Transverse colon (tissue), 4 donors: ENCODE measurements at regions not wholly inside any gene's neighbourhood (a gene's known extent, or its start where the extent isn't known, plus 50 kb on each side); places are given as distances from the start of the nearest gene placed in this dataset.

Source experiments
- DNase-seq: peaks from one replicate; pipeline ENCODE4 v3.0.0-alpha.2; 2019
- H3K27ac ChIP-seq, 4 donors: fragments of 200-600 bp; sonication (generic); 2 replicates each; pipeline ENCODE4 v1.5.1; 2016 to 2018; ENCODE audit warnings: inconsistent platforms in 4 of 4
- H3K27me3 ChIP-seq: fragments of 200-600 bp; sonication (generic); 2 replicates; pipeline ENCODE4 v1.5.1; 2017; ENCODE audit warnings: inconsistent platforms
- H3K36me3 ChIP-seq, 4 donors: fragments of 200-600 bp; sonication (generic); 2 replicates each; pipeline ENCODE4 v1.5.1; 2017 to 2019; ENCODE audit warnings: inconsistent platforms in 4 of 4
- H3K4me1 ChIP-seq, 4 donors: fragments of 200-600 bp; sonication (generic); 2 replicates each; pipeline ENCODE4 v1.5.1; 2017 to 2020; ENCODE audit warnings: inconsistent platforms in 4 of 4
- H3K4me3 ChIP-seq, 4 donors: fragments of 200-600 bp; sonication (generic); 1 replicate in 1 of 4; 2 replicates in 3 of 4; pipeline versions ENCODE4 v1.5.1 to v1.6.1; 2017 to 2019; ENCODE audit warnings: inconsistent platforms in 4 of 4
- H3K9me3 ChIP-seq, 2 donors: fragments of 200-600 bp; sonication (generic); 2 replicates each; pipeline ENCODE4 v1.5.1; 2017 to 2019; ENCODE audit warnings: inconsistent platforms in 2 of 2
- EP300 ChIP-seq: sonication (generic); formaldehyde crosslinking; IDR thresholded peaks from one replicate; pipeline ENCODE4 v1.6.1; 2017; ENCODE audit warnings: antibody characterized with exemption, low read depth
- POLR2A ChIP-seq: fragments of 450-650 bp; IDR thresholded peaks from one replicate; pipeline ENCODE4 v1.6.1; 2016; ENCODE audit warnings: antibody characterized with exemption, mild to moderate bottlenecking, moderate library complexity
- POLR2AphosphoS5 ChIP-seq, 3 donors: sonication (generic); formaldehyde crosslinking; IDR thresholded peaks; one replicate each; pipeline ENCODE4 v1.6.1; 2016; ENCODE audit warnings: antibody characterized with exemption in 3 of 3
- WGBS, 2 donors: methylation state at CpG; one replicate each; pipeline ENCODE4 v1.1.5; 2018; ENCODE audit warnings: low coverage in 1 of 2; 5-methylcytosine and 5-hydroxymethylcytosine counted together
- in situ Hi-C, 4 donors: fragments of 200-750 bp; cut with MboI; loops; one replicate each; pipeline versions ENCODE4 v1.15.0 to v1.15.1; 2017; ENCODE audit warnings: low sequenced_read_pairs in 3 of 4, low pct_ligation_motif_present in 1 of 4, low pct_unique_long_range_greater_than_20kb in 1 of 4
- intact Hi-C: fragments of 100-400 bp; cut with DNase I; formaldehyde crosslinking; loops from one replicate; pipeline ENCODE4 v1.15.1; 2023; ENCODE audit warnings: low total_unique reads
- TF ChIP-seq, protein P1 (sequence below), 5 experiments: fragments of 200-600 bp in 3 of 5; fragments of 450-650 bp in 2 of 5; sonication (generic) in 3 of 5; IDR thresholded peaks; 1 replicate in 2 of 5; 2 replicates in 3 of 5; pipeline ENCODE4 v1.5.1; 2016 to 2017; ENCODE audit warnings: antibody characterized with exemption in 5 of 5, inconsistent platforms in 3 of 5, mild to moderate bottlenecking in 2 of 5, moderate library complexity in 1 of 5

DNA sequence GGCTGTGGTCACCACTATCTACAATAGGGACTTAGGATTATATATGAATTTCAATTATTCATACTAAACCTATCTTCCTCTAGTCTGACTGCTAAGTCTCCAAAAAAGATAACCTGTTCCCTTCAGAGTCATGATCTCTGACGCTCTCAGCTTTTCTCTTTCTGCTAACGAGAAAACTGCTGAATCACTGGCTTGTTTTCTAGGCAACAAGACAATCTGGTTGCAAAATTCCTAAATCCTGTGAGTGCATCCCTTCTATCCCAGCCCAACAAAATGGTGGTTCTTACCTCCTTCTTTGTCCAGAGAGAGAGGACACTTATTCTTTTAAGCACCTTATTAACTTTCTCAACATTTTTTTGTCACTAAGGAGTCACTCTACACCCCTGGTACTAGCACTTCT is 312.3 kb upstream of the PKDCC start:
- Histone ChIP-seq H3K9me3 (no peaks in the 10 kb centered on the region), H3K27ac (no peak overlapping the region), H3K27me3 (no peaks in the 10 kb centered on the region), H3K4me3 (no peak overlapping the region), H3K4me1 (no peaks in the 10 kb centered on the region), H3K36me3 (no peaks in the 10 kb centered on the region)
- TF ChIP-seq EP300 (no peak), POLR2AphosphoS5 (IDR thresholded peaks at IDR 0.05) (no peak), POLR2A (no peak)
- TF ChIP-seq, protein P1, sequence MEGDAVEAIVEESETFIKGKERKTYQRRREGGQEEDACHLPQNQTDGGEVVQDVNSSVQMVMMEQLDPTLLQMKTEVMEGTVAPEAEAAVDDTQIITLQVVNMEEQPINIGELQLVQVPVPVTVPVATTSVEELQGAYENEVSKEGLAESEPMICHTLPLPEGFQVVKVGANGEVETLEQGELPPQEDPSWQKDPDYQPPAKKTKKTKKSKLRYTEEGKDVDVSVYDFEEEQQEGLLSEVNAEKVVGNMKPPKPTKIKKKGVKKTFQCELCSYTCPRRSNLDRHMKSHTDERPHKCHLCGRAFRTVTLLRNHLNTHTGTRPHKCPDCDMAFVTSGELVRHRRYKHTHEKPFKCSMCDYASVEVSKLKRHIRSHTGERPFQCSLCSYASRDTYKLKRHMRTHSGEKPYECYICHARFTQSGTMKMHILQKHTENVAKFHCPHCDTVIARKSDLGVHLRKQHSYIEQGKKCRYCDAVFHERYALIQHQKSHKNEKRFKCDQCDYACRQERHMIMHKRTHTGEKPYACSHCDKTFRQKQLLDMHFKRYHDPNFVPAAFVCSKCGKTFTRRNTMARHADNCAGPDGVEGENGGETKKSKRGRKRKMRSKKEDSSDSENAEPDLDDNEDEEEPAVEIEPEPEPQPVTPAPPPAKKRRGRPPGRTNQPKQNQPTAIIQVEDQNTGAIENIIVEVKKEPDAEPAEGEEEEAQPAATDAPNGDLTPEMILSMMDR (IDR thresholded peaks at IDR 0.05) = no peak
- intact Hi-C loops (no loop called here), in situ Hi-C loops (no loop called here)
- 76 to 83% methylated on average over 2 of the region's 2 CpGs for WGBS, 2 donors
- no peak for DNase-seq

DNA sequence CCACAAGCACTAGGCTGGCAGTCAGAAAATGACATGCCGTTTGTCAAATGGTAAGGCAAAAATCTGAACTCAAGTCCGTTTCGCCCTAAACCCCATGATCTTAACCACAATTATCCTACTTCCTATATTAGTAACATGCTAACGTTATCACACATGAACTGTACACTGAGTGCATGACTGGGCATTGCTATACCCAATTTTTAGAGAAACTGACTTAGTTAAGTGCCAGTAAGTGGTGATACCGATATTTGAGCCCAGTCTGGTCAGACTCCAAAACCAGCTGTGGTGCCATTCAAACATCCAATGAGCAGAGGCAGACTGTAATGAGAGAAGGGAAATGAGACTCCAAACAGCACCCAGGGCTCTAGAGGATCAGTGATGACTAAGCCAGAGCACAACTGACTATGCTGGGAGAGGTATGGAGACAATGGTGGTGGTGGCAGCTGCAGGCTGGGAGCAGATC is 311.7 kb upstream of the PKDCC start:
- H3K27ac ChIP-seq = no peak overlapping the region
- in situ Hi-C loops (no loop called here), intact Hi-C loops (no loop called here)
- no peaks in the 10 kb centered on the region for H3K27me3 ChIP-seq
- H3K36me3 ChIP-seq = no peaks in the 10 kb centered on the region
- no peaks in the 10 kb centered on the region for H3K4me1 ChIP-seq
- no peak for DNase-seq
- WGBS, 2 donors = 62 to 77% methylated on average over 5 of the region's 5 CpGs
- no peaks in the 10 kb centered on the region for H3K9me3 ChIP-seq
- no peak for TF ChIP-seq EP300
- no peak for TF ChIP-seq POLR2AphosphoS5 (IDR thresholded peaks at IDR 0.05)
- TF ChIP-seq, protein P1 (IDR thresholded peaks at IDR 0.05) = no peak
- TF ChIP-seq POLR2A = no peak
- H3K4me3 ChIP-seq = no peak overlapping the region

DNA sequence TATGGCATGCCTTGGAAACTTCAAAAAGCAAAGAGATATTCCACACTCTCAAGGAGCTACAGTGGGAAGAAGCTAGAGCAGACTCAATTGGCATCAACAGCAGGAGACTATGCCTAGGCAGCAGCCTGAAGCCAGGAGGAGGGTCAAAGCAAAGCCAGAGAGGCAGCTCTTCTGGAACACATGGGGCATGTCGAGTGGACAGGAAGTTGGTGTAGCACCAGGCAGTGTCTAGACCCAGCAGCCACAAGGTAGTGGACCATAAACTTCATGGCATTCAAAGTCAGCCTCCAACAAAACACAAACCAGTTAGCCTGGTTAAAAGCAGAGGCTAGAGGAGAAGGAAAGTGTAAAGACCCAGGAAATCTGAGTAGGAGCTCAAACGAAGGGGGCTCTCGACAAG is 311.2 kb upstream of the PKDCC start:
- Histone ChIP-seq H3K4me3 (no peak overlapping the region), H3K9me3 (no peaks in the 10 kb centered on the region), H3K27me3 (no peaks in the 10 kb centered on the region), H3K36me3 (no peaks in the 10 kb centered on the region), H3K27ac (no peak overlapping the region), H3K4me1 (no peaks in the 10 kb centered on the region)
- in situ Hi-C loops = no loop called here
- DNase-seq = no peak
- TF ChIP-seq POLR2A = no peak
- TF ChIP-seq EP300 = no peak
- TF ChIP-seq POLR2AphosphoS5 (IDR thresholded peaks at IDR 0.05) = no peak
- TF ChIP-seq, protein P1 (IDR thresholded peaks at IDR 0.05) = no peak
- intact Hi-C loops = no loop called here
- 40 to 74% methylated on average over 1 to 3 of the region's 3 CpGs for WGBS, 2 donors

DNA sequence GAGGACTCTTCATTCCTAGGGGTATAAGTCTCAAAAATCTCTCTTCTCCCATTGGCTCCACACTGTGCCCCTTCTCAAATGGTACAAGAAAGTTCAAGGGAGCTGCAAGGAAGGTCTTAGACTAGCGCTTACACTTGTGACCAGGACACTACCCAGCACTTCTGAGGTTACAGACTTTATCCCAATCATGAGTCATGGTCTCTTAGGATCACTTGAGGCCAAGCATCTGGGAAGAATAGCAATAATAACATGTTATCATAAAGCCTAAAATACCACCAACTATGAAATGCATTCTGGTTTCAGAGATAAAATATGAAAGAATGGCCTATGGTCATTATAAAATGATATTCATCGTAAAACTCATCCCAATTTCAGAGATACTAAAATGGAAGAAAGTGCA is 309.9 kb upstream of the PKDCC start:
- H3K36me3 ChIP-seq = no peaks in the 10 kb centered on the region
- no peaks in the 10 kb centered on the region for H3K9me3 ChIP-seq
- H3K4me3 ChIP-seq = no peak overlapping the region
- intact Hi-C loops (no loop called here), in situ Hi-C loops (no loop called here)
- H3K27me3 ChIP-seq = no peaks in the 10 kb centered on the region
- H3K27ac ChIP-seq = no peak overlapping the region
- TF ChIP-seq POLR2A (no peak), EP300 (no peak), POLR2AphosphoS5 (IDR thresholded peaks at IDR 0.05) (no peak)
- TF ChIP-seq, protein P1 (IDR thresholded peaks at IDR 0.05) = no peak
- H3K4me1 ChIP-seq = no peaks in the 10 kb centered on the region
- no peak for DNase-seq
- 73 to 83% methylated on average over 1 to 2 of the region's 2 CpGs for WGBS, 2 donors
